GM21717 (cell line): ENCODE measurements at regions not wholly inside any gene's neighbourhood (a gene's known extent, or its start where the extent isn't known, plus 50 kb on each side); places are given as distances from the start of the nearest gene placed in this dataset.
"Not testable (repeated sequence)": the region's sequence is repeated elsewhere in the genome, so short reads cannot be mapped to it uniquely, and the experiment has no call there.

ENCODE experiments used
- ATAC-seq: cut with Tn5 transposase; IDR thresholded peaks from one replicate; pipeline ENCODE4 v1.9.1; 2021; ENCODE audit warnings: mild to moderate bottlenecking, moderate library complexity; ENCODE audit not compliant: unreplicated experiment

DNA sequence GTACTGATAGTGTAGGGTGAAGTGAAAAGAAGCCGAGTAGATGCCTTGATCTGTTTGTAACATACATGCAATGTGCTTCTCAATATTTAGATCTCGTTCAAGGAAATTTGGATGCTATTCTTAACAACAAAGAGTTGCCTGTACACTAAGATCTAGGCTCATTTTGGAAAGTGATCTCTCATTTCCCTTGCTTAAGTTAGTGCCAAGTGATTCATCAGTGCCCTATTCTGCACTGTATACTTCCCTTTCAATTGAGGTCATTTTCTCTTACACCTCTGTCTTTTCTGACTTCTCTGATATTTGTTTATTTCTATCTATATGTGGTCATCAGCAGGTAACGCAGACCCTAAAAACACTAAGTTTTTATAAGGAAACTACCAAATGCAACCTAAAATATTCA, 528.6 kb upstream of the PTPRD start:
- ATAC-seq = no peak

DNA sequence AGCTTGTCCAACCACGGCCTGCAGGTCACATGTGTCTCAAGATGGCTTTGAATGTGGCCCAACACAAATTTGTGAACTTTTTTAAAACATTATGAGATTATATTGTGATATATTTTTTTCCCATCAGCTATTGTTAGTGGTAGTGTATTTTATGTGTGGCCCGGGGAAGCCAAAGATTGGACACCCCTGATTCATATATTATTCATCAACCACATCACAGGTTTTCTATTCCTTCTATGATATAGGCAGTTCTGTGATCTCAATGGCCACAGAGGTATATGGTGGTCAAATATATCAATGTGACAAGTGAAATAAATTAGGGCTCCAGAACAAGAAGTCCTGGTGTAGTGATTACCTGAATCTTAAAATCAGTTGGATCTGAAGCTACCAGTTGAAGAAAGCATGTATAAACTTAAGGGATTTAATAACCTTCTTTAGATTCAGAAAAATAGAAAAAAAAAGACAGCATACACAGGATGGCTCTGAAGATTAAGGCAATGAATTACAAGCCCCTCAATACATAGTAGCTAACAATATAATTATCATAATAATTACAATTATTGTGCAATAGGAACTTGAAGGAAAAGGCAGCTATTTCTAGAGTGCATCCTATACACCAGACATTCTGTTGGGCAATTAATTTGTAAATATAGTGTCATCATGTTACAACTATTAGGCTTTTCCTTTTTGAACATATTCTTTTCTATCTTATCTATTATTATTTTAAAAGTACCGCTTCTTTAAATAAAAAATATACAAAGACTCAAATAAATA, 530.4 kb upstream of the PTPRD start:
- ATAC-seq = no peak

DNA sequence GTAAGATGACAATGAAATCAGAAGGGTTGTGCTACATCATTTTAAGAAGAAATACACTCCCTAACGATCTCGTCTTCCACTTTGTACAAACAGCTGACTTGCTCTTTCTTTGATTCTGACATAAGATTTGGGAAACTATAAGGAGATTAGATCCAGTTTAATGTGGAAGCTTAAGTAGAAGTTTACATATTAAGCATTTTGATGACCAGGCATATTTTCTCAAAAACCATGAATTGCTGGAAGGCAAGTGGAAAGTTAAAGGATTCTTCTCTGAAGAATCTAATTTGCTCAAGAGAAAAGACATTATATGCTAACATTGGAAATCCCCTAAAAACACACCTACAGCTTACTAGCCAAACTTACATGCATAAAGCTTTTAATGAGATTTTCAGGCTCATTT, 531.9 kb upstream of the PTPRD start:
- no peak for ATAC-seq

- no peak for ATAC-seq
These were observed 535.4 kb upstream of the PTPRD start for GRCh38 chr9:11148189-11148588.

- no peak for ATAC-seq
These were observed 536.3 kb upstream of the PTPRD start for GRCh38 chr9:11149065-11149464.

DNA sequence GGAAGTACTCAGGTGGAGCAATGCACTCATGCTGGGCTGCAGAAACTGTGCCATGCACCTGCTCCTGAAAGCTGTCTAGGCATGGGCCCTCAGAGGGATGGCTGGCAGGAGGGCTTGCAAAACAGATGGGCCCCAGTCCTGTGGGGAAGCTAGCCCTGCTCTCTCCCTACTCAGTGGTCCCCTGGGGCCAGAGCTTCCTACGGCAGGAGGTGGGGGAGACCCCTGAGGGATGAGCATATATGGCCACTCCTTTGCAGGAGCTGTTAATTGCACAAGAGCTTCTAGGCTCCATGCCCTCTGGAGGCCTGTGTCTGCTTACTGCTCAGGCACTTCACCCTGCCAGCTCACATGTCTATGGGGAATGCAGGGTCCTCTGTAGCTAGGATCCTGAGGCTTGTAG, 545.3 kb upstream of the PTPRD start:
- ATAC-seq = no peak

DNA sequence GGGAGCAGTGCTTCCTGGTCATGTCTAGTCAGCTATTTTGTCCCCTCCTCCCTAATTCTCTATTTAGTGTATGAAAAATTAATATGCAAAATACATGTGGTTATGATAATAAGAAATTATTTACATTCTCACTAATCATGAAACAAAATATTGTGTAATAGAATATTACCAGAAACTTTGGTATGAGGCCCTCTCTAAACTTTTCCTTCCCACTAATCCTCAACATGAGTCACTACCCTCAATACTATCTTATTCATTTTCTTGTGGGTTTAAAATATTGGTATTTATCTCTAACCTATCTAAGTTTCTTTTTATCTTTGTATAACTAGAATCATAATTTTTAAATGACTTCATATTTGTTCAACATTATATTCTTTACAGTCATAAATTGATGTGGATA, 545.9 kb upstream of the PTPRD start:
- no peak for ATAC-seq

DNA sequence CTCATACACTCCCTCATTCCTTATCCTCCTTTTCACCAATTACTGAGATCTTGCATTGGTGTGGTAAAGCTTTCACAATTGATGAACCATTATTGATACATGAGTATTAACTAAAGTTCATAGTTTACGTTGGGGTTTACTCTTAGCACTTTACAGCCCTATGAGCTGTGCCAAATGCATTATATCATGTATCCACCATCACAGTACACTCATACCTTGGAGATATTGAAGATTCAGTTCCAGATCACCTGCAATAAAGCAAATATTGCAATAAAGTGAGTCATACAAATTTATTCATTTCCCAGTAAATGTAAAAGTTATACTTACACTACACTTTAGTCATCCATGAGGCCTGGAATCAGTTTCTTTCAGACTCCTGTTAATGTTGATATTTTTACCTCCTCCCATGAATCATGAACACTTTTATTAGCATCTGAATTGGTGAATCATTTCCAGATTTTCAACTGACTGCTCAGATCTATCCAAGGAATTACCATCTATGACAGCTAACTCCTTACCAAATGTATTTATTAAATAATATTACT, 546.6 kb upstream of the PTPRD start:
- no peak for ATAC-seq

DNA sequence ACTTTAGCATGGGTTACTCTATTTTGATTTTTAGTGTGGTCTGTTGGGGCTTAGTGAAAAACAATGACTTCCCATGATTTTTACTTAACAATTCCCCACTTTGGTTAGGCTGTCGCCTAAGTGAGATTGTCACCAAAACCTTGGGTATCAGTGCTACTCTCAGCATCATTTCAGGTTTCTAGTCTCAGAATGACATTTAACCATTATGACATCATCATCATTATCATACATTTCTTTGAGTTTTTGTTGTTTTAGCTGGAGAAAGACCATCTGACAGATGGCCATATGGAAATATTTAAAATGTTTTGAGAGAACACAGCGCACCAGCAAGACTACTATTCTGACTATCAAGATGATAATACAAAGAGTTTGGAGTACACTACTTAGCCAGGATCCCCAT, 551.0 kb upstream of the PTPRD start:
- ATAC-seq = no peak

DNA sequence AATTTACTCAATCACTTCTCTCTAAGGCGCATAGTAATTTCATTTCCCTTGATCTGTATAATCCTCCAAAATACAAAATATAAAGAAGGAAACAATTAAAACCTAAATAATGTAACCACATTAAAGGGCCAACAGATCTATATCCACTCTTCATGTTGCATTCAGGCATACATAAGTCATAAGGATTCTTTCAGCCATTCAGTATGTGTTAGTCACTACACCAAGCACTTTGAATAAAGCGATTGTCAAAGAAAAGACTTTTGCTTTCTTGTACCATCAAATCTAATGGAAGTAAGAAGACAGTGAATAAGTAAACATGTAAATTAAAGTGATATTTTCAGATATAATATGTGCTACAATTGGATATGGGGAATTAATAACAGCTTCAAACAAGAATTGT, 569.2 kb upstream of the PTPRD start:
- ATAC-seq = no peak

GRCh38 chr9:11190719-11191118, 577.9 kb upstream of the PTPRD start:
- ATAC-seq = no peak

DNA sequence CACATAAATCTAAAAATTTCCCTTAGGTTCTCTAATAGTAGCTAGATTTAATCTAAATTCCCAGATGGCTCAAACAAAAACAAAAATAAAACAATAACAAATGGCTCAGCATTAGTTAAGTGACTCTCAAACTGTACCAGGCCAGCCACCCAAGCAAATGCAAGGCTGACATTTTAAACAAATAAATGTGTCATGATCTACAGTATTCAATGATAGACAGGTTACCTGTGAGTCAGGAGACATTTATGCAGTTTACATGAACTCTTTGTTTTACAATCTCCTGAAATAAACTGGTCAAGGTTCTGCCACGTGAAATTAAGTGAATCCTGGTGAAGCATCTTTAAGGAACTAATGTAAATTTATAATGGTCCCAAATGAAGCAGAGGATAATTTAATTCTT, 580.2 kb upstream of the PTPRD start:
- ATAC-seq = no peak

GRCh38 chr9:11194246-11194645, 581.4 kb upstream of the PTPRD start:
- no peak for ATAC-seq

- ATAC-seq = not testable (repeated sequence)
These were observed 584.1 kb upstream of the PTPRD start for GRCh38 chr9:11196840-11197365.

GRCh38 chr9:11199335-11199734, 586.5 kb upstream of the PTPRD start:
- ATAC-seq = no peak

GRCh38 chr9:11204521-11204920, 591.7 kb upstream of the PTPRD start:
- no peak for ATAC-seq

GRCh38 chr9:11206925-11207324, 594.1 kb upstream of the PTPRD start:
- ATAC-seq = no peak

DNA sequence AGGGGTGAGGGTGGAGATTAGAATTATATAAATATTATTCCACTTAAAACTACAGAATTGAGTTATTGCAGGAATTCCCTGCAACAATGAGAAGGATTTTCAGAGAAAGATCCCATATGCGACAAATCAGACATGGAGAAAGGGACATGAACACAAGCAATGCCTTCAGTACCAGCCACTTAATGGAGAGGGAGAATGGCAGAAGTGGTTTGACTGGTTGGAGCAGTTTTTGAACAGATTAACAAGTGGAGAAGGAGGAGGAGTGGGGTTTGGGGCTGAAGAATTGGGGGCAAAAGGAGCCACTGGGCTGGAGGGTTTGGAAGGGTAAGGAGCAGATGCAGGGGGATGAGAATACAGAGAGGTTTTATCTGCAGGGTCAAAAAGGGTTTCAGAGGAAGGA, 620.9 kb upstream of the PTPRD start:
- ATAC-seq = no peak

- no peak for ATAC-seq
These were observed 622.3 kb upstream of the PTPRD start for GRCh38 chr9:11235061-11235460.

- ATAC-seq = no peak
These were observed 629.0 kb upstream of the PTPRD start for GRCh38 chr9:11241779-11242178.

- ATAC-seq = no peak
These were observed 645.2 kb upstream of the PTPRD start for GRCh38 chr9:11257992-11258391.

- no peak for ATAC-seq
These were observed 656.2 kb upstream of the PTPRD start for GRCh38 chr9:11269036-11269435.
